WTC11 (cell line): ENCODE measurements at regions not wholly inside any gene's neighbourhood (a gene's known extent, or its start where the extent isn't known, plus 50 kb on each side); places are given as distances from the start of the nearest gene placed in this dataset.

Experiments used
- ATAC-seq: fragments of 200-7000 bp; cut with Tn5 transposase; 2 replicates; pipeline ENCODE4 v1.10.0; 2021; ENCODE audit warnings: mild to moderate bottlenecking, moderate library complexity
- CTCF ChIA-PET: fragments of 300-600 bp; sonication (Branson Sonifier 250); formaldehyde crosslinking; loops from one replicate; lab custom pipeline; 2021; ENCODE audit warnings: antibody characterized with exemption; lab: Charles Lee
- POLR2A ChIA-PET: fragments of 350-600 bp; sonication (Branson Sonifier 250); formaldehyde crosslinking; loops from one replicate; lab custom pipeline; 2021; ENCODE audit warnings: antibody characterized with exemption; lab: Charles Lee
- DNase-seq: peaks from one replicate; pipeline ENCODE4 v3.0.0; 2021; ENCODE audit warnings: low spot score
- H3K27ac Mint-ChIP-seq: 2 replicates; pipeline ENCODE4 v1.8.0; 2021; ENCODE audit warnings: mixed read lengths
- H3K27me3 Mint-ChIP-seq: 2 replicates; pipeline ENCODE4 v1.8.0; 2021; ENCODE audit warnings: low read depth, mild to moderate bottlenecking, moderate library complexity, mixed read lengths
- H3K36me3 Mint-ChIP-seq: 2 replicates; pipeline ENCODE4 v1.8.0; 2021; ENCODE audit warnings: mixed read lengths
- H3K4me1 Mint-ChIP-seq: 2 replicates; pipeline ENCODE4 v1.8.0; 2022; ENCODE audit warnings: mixed read lengths
- H3K4me3 Mint-ChIP-seq: 2 replicates; pipeline ENCODE4 v1.8.0; 2021; ENCODE audit warnings: mild to moderate bottlenecking, moderate library complexity, mixed read lengths
- H3K9me3 Mint-ChIP-seq: 2 replicates; pipeline ENCODE4 v1.8.0; 2021; ENCODE audit warnings: mixed read lengths
- ATF1 ChIP-seq: sonication (generic); formaldehyde crosslinking; IDR thresholded peaks from 2 replicates; pipeline ENCODE4 v1.8.1; 2023; ENCODE audit warnings: mild to moderate bottlenecking, moderate library complexity, missing genetic modification reagents
- CBFB ChIP-seq: sonication (generic); formaldehyde crosslinking; IDR thresholded peaks from 2 replicates; pipeline ENCODE4 v1.8.1; 2022; ENCODE audit warnings: mild to moderate bottlenecking, low read depth, missing genetic modification reagents
- ESRRA ChIP-seq: sonication (generic); formaldehyde crosslinking; IDR thresholded peaks from 2 replicates; pipeline ENCODE4 v1.8.1; 2022; ENCODE audit warnings: mild to moderate bottlenecking, missing genetic modification reagents, borderline replicate concordance
- FOXJ3 ChIP-seq: sonication (generic); formaldehyde crosslinking; IDR thresholded peaks from 2 replicates; pipeline ENCODE4 v1.9.0; 2021; ENCODE audit warnings: missing genetic modification reagents, mild to moderate bottlenecking, borderline replicate concordance
- HMGA2 ChIP-seq: fragments of 250-450 bp; sonication (Bioruptor Pico); IDR thresholded peaks from 2 replicates; pipeline ENCODE4 v1.4.0; 2021; ENCODE audit warnings: mild to moderate bottlenecking, moderate library complexity
- NR2C2 ChIP-seq: sonication (generic); formaldehyde crosslinking; IDR thresholded peaks from 2 replicates; pipeline ENCODE4 v1.8.0; 2022; ENCODE audit warnings: mild to moderate bottlenecking, missing genetic modification reagents
- OVOL2 ChIP-seq: fragments of 250-450 bp; sonication (Bioruptor Pico); IDR thresholded peaks from 2 replicates; pipeline ENCODE4 v1.9.0; 2021; ENCODE audit warnings: mild to moderate bottlenecking, borderline replicate concordance
- RORB ChIP-seq: fragments of 250-450 bp; sonication (Bioruptor Pico); IDR thresholded peaks from 2 replicates; pipeline ENCODE4 v1.9.0; 2021; ENCODE audit warnings: mild to moderate bottlenecking
- ZNF232 ChIP-seq: sonication (generic); formaldehyde crosslinking; IDR thresholded peaks from 2 replicates; pipeline ENCODE4 v1.8.0; 2022; ENCODE audit warnings: mild to moderate bottlenecking, missing genetic modification reagents
- ZNF423 ChIP-seq: fragments of 250-450 bp; sonication (Bioruptor Pico); IDR thresholded peaks from 2 replicates; pipeline ENCODE4 v2.1.2; 2022; ENCODE audit warnings: mild to moderate bottlenecking, moderate library complexity
- TF ChIP-seq, protein P1 (sequence below): fragments of 250-450 bp; sonication (Bioruptor Pico); IDR thresholded peaks from 2 replicates; pipeline ENCODE4 v1.9.0; 2021; ENCODE audit warnings: mild to moderate bottlenecking
- TF ChIP-seq, protein P2 (sequence below): sonication (generic); formaldehyde crosslinking; conservative IDR thresholded peaks from 2 replicates; pipeline ENCODE4 v1.8.1; 2023; ENCODE audit warnings: mild to moderate bottlenecking, low read depth, missing genetic modification reagents, moderate library complexity
- TF ChIP-seq, protein P3 (sequence below): sonication (generic); formaldehyde crosslinking; IDR thresholded peaks from 2 replicates; pipeline ENCODE4 v1.8.0; 2022; ENCODE audit warnings: missing genetic modification reagents
- TF ChIP-seq, protein P4 (sequence below): sonication (generic); formaldehyde crosslinking; IDR thresholded peaks from 2 replicates; pipeline ENCODE4 v1.8.1; 2023; ENCODE audit warnings: mild to moderate bottlenecking, missing genetic modification reagents, borderline replicate concordance
- TF ChIP-seq, protein P5 (sequence below): sonication (generic); formaldehyde crosslinking; IDR thresholded peaks from 2 replicates; pipeline ENCODE4 v1.8.1; 2023; ENCODE audit warnings: mild to moderate bottlenecking, missing genetic modification reagents

DNA sequence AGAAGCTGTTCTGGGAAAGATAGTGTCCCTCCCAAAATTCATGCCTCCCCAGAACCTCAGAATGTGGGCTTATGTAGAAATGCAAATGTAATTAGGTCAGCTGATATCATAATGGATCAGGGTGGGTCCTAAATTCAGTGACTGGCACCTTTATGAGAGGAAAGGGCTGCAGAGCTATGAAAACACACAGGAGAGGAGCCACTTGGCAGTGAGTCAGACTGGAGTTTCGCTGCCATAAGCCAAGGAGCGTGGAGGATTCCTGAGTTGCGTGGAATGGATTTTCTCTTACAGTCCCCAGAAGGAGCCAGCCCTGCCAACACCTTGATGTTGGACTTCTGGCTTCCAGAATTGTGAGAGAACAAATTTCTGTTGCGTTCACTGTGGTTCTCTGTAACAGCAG, 249.8 kb upstream of the PMEPA1 start:
- H3K4me1 Mint-ChIP-seq = no peaks in the 10 kb centered on the region; the same call in 1 of the 2 replicates
- H3K4me3 Mint-ChIP-seq = no peak overlapping the region
- TF ChIP-seq HMGA2 (CRISPR knock-in tag) (no peak), OVOL2 (CRISPR knock-in tag) (no peak), CBFB (CRISPR knock-in tag) (no peak), RORB (CRISPR knock-in tag) (no peak), FOXJ3 (CRISPR knock-in tag) (no peak), ATF1 (CRISPR knock-in tag) (no peak), NR2C2 (CRISPR knock-in tag) (no peak)
- TF ChIP-seq, protein P1, sequence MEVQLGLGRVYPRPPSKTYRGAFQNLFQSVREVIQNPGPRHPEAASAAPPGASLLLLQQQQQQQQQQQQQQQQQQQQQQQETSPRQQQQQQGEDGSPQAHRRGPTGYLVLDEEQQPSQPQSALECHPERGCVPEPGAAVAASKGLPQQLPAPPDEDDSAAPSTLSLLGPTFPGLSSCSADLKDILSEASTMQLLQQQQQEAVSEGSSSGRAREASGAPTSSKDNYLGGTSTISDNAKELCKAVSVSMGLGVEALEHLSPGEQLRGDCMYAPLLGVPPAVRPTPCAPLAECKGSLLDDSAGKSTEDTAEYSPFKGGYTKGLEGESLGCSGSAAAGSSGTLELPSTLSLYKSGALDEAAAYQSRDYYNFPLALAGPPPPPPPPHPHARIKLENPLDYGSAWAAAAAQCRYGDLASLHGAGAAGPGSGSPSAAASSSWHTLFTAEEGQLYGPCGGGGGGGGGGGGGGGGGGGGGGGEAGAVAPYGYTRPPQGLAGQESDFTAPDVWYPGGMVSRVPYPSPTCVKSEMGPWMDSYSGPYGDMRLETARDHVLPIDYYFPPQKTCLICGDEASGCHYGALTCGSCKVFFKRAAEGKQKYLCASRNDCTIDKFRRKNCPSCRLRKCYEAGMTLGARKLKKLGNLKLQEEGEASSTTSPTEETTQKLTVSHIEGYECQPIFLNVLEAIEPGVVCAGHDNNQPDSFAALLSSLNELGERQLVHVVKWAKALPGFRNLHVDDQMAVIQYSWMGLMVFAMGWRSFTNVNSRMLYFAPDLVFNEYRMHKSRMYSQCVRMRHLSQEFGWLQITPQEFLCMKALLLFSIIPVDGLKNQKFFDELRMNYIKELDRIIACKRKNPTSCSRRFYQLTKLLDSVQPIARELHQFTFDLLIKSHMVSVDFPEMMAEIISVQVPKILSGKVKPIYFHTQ (CRISPR knock-in tag) = no peak
- TF ChIP-seq, protein P2, sequence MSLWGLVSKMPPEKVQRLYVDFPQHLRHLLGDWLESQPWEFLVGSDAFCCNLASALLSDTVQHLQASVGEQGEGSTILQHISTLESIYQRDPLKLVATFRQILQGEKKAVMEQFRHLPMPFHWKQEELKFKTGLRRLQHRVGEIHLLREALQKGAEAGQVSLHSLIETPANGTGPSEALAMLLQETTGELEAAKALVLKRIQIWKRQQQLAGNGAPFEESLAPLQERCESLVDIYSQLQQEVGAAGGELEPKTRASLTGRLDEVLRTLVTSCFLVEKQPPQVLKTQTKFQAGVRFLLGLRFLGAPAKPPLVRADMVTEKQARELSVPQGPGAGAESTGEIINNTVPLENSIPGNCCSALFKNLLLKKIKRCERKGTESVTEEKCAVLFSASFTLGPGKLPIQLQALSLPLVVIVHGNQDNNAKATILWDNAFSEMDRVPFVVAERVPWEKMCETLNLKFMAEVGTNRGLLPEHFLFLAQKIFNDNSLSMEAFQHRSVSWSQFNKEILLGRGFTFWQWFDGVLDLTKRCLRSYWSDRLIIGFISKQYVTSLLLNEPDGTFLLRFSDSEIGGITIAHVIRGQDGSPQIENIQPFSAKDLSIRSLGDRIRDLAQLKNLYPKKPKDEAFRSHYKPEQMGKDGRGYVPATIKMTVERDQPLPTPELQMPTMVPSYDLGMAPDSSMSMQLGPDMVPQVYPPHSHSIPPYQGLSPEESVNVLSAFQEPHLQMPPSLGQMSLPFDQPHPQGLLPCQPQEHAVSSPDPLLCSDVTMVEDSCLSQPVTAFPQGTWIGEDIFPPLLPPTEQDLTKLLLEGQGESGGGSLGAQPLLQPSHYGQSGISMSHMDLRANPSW (CRISPR knock-in tag) = no peak
- TF ChIP-seq, protein P3, sequence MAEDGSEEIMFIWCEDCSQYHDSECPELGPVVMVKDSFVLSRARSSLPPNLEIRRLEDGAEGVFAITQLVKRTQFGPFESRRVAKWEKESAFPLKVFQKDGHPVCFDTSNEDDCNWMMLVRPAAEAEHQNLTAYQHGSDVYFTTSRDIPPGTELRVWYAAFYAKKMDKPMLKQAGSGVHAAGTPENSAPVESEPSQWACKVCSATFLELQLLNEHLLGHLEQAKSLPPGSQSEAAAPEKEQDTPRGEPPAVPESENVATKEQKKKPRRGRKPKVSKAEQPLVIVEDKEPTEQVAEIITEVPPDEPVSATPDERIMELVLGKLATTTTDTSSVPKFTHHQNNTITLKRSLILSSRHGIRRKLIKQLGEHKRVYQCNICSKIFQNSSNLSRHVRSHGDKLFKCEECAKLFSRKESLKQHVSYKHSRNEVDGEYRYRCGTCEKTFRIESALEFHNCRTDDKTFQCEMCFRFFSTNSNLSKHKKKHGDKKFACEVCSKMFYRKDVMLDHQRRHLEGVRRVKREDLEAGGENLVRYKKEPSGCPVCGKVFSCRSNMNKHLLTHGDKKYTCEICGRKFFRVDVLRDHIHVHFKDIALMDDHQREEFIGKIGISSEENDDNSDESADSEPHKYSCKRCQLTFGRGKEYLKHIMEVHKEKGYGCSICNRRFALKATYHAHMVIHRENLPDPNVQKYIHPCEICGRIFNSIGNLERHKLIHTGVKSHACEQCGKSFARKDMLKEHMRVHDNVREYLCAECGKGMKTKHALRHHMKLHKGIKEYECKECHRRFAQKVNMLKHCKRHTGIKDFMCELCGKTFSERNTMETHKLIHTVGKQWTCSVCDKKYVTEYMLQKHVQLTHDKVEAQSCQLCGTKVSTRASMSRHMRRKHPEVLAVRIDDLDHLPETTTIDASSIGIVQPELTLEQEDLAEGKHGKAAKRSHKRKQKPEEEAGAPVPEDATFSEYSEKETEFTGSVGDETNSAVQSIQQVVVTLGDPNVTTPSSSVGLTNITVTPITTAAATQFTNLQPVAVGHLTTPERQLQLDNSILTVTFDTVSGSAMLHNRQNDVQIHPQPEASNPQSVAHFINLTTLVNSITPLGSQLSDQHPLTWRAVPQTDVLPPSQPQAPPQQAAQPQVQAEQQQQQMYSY (CRISPR knock-in tag) = no peak
- TF ChIP-seq, protein P4, sequence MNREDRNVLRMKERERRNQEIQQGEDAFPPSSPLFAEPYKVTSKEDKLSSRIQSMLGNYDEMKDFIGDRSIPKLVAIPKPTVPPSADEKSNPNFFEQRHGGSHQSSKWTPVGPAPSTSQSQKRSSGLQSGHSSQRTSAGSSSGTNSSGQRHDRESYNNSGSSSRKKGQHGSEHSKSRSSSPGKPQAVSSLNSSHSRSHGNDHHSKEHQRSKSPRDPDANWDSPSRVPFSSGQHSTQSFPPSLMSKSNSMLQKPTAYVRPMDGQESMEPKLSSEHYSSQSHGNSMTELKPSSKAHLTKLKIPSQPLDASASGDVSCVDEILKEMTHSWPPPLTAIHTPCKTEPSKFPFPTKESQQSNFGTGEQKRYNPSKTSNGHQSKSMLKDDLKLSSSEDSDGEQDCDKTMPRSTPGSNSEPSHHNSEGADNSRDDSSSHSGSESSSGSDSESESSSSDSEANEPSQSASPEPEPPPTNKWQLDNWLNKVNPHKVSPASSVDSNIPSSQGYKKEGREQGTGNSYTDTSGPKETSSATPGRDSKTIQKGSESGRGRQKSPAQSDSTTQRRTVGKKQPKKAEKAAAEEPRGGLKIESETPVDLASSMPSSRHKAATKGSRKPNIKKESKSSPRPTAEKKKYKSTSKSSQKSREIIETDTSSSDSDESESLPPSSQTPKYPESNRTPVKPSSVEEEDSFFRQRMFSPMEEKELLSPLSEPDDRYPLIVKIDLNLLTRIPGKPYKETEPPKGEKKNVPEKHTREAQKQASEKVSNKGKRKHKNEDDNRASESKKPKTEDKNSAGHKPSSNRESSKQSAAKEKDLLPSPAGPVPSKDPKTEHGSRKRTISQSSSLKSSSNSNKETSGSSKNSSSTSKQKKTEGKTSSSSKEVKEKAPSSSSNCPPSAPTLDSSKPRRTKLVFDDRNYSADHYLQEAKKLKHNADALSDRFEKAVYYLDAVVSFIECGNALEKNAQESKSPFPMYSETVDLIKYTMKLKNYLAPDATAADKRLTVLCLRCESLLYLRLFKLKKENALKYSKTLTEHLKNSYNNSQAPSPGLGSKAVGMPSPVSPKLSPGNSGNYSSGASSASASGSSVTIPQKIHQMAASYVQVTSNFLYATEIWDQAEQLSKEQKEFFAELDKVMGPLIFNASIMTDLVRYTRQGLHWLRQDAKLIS = no peak
- H3K27me3 Mint-ChIP-seq = no peaks in the 10 kb centered on the region; the same call in 1 of the 2 replicates
- DNase-seq = no peak
- ATAC-seq = no peak
- peaks cover 5% of the 10 kb centered on the region for H3K36me3 Mint-ChIP-seq
- no peak overlapping the region for H3K27ac Mint-ChIP-seq
- ChIA-PET POLR2A (no interaction called here), CTCF (no interaction called here)
- peaks cover 12% of the 10 kb centered on the region for H3K9me3 Mint-ChIP-seq

DNA sequence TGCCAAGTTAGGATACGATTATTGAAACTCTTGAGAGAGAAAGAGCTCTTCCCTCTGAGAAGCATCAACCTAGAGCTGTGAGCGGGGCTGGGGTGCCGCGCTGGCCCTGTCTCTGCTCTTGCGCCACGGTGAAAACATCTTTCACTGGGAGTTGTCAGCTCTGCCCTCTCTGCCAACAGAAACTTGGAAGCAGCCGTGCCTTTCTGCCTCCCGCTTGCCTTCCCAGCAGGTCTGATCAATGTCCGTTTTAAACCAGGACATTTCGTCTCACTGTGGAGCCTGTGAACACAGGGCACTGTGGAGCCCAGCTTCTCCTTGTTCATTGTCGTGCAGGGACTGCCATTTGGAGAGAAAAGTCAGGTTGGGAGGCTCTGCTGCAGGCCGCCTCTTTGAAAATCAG, 249.2 kb upstream of the PMEPA1 start:
- no peaks in the 10 kb centered on the region for H3K27me3 Mint-ChIP-seq
- TF ChIP-seq, protein P5, sequence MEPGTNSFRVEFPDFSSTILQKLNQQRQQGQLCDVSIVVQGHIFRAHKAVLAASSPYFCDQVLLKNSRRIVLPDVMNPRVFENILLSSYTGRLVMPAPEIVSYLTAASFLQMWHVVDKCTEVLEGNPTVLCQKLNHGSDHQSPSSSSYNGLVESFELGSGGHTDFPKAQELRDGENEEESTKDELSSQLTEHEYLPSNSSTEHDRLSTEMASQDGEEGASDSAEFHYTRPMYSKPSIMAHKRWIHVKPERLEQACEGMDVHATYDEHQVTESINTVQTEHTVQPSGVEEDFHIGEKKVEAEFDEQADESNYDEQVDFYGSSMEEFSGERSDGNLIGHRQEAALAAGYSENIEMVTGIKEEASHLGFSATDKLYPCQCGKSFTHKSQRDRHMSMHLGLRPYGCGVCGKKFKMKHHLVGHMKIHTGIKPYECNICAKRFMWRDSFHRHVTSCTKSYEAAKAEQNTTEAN (CRISPR knock-in tag) = no peak
- TF ChIP-seq ZNF232 (CRISPR knock-in tag) (no peak), ESRRA (CRISPR knock-in tag) (no peak), ZNF423 (CRISPR knock-in tag) (no peak)
- TF ChIP-seq, all 79 proteins: peak for 0
- Mint-ChIP-seq H3K9me3 (peaks cover 18% of the 10 kb centered on the region), H3K4me1 (no peaks in the 10 kb centered on the region; the same call in 1 of the 2 replicates), H3K27ac (no peak overlapping the region; the same call in 1 of the 2 replicates), H3K4me3 (no peak overlapping the region), H3K36me3 (peaks cover 9% of the 10 kb centered on the region)
- no peak for DNase-seq
- ATAC-seq = no peak
- ChIA-PET POLR2A (no interaction called here), CTCF (no interaction called here)
